Heart left ventricle (tissue), 16 donors: ENCODE measurements at regions not wholly inside any gene's neighbourhood (a gene's known extent, or its start where the extent isn't known, plus 50 kb on each side); places are given as distances from the start of the nearest gene placed in this dataset.

Experiments used
- ATAC-seq, 4 donors: fragments of 200-7000 bp; cut with Tn5 transposase; one replicate each; pipeline ENCODE4 v1.9.1; 2020 to 2022; ENCODE audit warnings: moderate library complexity in 4 of 4, mild to moderate bottlenecking in 3 of 4, moderate number of reproducible peaks in 1 of 4
- DNase-seq, 5 donors: peaks; one replicate each; pipeline ENCODE4 v3.0.0-alpha.2; 2020
- H3K27ac ChIP-seq, 12 donors: fragments of 200-600 bp; sonication (generic) in 4 of 12; one replicate each; pipeline versions ENCODE4 v1.5.0 to v1.8.0; 2016 to 2022; ENCODE audit warnings: mild to moderate bottlenecking in 2 of 12
- H3K27me3 ChIP-seq, 9 donors: fragments of 200-600 bp; sonication (generic) in 2 of 9; one replicate each; pipeline versions ENCODE4 v1.5.1 to v1.8.0; 2016 to 2022; ENCODE audit warnings: mild to moderate bottlenecking in 3 of 9
- H3K36me3 ChIP-seq, 9 donors: fragments of 200-600 bp; sonication (generic) in 2 of 9; one replicate each; pipeline versions ENCODE4 v1.5.0 to v1.8.0; 2018 to 2022; ENCODE audit warnings: mild to moderate bottlenecking in 2 of 9
- H3K4me1 ChIP-seq, 12 donors: fragments of 200-600 bp; sonication (generic) in 4 of 12; one replicate each; pipeline versions ENCODE4 v1.5.0 to v1.8.0; 2016 to 2022; ENCODE audit warnings: mild to moderate bottlenecking in 3 of 12
- H3K4me3 ChIP-seq, 12 donors: fragments of 200-600 bp; sonication (generic) in 4 of 12; one replicate each; pipeline versions ENCODE4 v1.5.0 to v1.8.0; 2017 to 2022; ENCODE audit warnings: mild to moderate bottlenecking in 9 of 12, moderate library complexity in 4 of 12
- H3K9me3 ChIP-seq, 12 donors: fragments of 200-600 bp; sonication (generic) in 4 of 12; one replicate each; pipeline versions ENCODE4 v1.5.0 to v1.8.0; 2016 to 2022; ENCODE audit warnings: mild to moderate bottlenecking in 1 of 12
- POLR2A ChIP-seq, 2 donors: fragments of 450-650 bp; IDR thresholded peaks; one replicate each; pipeline ENCODE4 v1.6.1; 2017; ENCODE audit warnings: antibody characterized with exemption in 2 of 2, mild to moderate bottlenecking in 2 of 2, moderate library complexity in 2 of 2
- WGBS, 4 donors: extraction: QIAGEN DNeasy Blood & Tissue Kit in 2 of 4; methylation state at CpG; one replicate each; pipeline versions ENCODE4 v1.1.5 to v1.1.7; 2013 to 2018; 5-methylcytosine and 5-hydroxymethylcytosine counted together
- intact Hi-C, 10 donors: fragments of 100-400 bp; cut with DNase I; formaldehyde crosslinking; loops; one replicate each; pipeline versions ENCODE4 v1.11.1 to v1.14.2; 2022
- TF ChIP-seq, protein P1 (sequence below), 12 donors: fragments of 200-600 bp; sonication (generic) in 4 of 12; IDR thresholded peaks; one replicate each; pipeline versions ENCODE4 v1.5.0 to v1.8.0; 2018 to 2022; ENCODE audit warnings: antibody characterized with exemption in 12 of 12, mild to moderate bottlenecking in 5 of 12
- donor health status: ischemic (EF 13 %, LVEDD 7.1; RV severe dilation, severe dysfunction).
- donor health status: healthy with polysubstance abuse.
- donor health status: DM: no; HTN: yes; CAD: no.
- donor health status: DM: no; HTN: no; CAD: no.
- donor health status: ischemic (EF 25% LVEDD 6.9; RV normal size, moderate dysfunction).
- donor health status: ischemic (EF 25% LVEDD 5.7; RV mildly dilated, moderate dysfunction).
- donor health status: healthy.
- donor health status: DM: yes; HTN: yes; CAD: no.
- donor health status: ischemic (EF 35%, LVEDD 5.7; RV mildly dilated, moderate dysfunction).
- donor health status: nonischemic (EF 11% LVEDD 7.7; RV severe dilation, severe dysfunction).
- donor health status: DM: yes; HTN: yes; CAD: no.
- donor health status: PGD.
- donor health status: ischemic (EF 29% LVEDD 5.4; RV normal size, mild dysfunction).
- donor health status: nonischemic (EF 23%, LVEDD 6.1; RV moderate dilation, normal function).

DNA sequence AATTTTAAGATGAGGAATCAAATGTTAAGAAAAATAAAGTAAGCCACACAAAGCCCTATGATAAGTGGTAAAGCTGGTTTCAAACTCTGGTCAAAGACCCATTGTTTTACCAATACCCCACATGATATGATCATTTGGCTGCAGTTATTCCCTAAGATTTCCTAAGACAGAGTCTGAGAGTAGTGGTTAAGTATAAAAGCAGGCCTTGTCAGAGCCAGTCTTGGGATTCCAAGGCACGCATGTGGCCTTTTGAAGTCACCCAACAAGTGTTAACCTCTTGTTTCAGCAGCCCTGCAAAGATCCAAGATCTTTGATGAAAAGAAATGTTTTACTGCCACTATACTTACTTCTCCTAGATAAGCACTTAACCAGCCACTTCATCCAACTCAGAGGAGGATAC lies 159.2 kb downstream of the SIPA1L2 start:
- ATAC-seq (no peak), DNase-seq (no peak)
- TF ChIP-seq POLR2A (IDR thresholded peaks at IDR 0.05): no peak
- TF ChIP-seq, protein P1, sequence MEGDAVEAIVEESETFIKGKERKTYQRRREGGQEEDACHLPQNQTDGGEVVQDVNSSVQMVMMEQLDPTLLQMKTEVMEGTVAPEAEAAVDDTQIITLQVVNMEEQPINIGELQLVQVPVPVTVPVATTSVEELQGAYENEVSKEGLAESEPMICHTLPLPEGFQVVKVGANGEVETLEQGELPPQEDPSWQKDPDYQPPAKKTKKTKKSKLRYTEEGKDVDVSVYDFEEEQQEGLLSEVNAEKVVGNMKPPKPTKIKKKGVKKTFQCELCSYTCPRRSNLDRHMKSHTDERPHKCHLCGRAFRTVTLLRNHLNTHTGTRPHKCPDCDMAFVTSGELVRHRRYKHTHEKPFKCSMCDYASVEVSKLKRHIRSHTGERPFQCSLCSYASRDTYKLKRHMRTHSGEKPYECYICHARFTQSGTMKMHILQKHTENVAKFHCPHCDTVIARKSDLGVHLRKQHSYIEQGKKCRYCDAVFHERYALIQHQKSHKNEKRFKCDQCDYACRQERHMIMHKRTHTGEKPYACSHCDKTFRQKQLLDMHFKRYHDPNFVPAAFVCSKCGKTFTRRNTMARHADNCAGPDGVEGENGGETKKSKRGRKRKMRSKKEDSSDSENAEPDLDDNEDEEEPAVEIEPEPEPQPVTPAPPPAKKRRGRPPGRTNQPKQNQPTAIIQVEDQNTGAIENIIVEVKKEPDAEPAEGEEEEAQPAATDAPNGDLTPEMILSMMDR (IDR thresholded peaks at IDR 0.05): no peak
- Histone ChIP-seq H3K4me3 (no peak overlapping the region), H3K4me1 (peaks cover 0 to 33% (median 9%) of the 10 kb centered on the region in 12 donors), H3K9me3 (no peaks in the 10 kb centered on the region), H3K36me3 (peaks cover 0 to 53% (median 29%) of the 10 kb centered on the region in 9 donors), H3K27ac (no peak overlapping the region), H3K27me3 (no peaks in the 10 kb centered on the region)
- 69 to 94% (median 92%) methylated on average over 1 of the region's 1 CpG for WGBS, 4 donors
- intact Hi-C loops: loop anchor here in 3 of 10 donors (10.0 kb wide), 1 partner anchor 154 kb away; no protein-coding TSS in a partner anchor

- intact Hi-C loops: no loop called here
- Histone ChIP-seq H3K4me3 (no peak overlapping the region), H3K27me3 (no peaks in the 10 kb centered on the region), H3K9me3 (no peaks in the 10 kb centered on the region), H3K27ac (no peak overlapping the region), H3K4me1 (peaks cover 0 to 23% (median 11%) of the 10 kb centered on the region in 12 donors), H3K36me3 (peaks cover 0 to 74% (median 40%) of the 10 kb centered on the region in 9 donors)
- 80 to 92% (median 89%) methylated on average over 3 of the region's 3 CpGs for WGBS, 4 donors
- DNase-seq: no peak
- TF ChIP-seq, protein P1 (IDR thresholded peaks at IDR 0.05): no peak
- TF ChIP-seq POLR2A (IDR thresholded peaks at IDR 0.05): no peak
- ATAC-seq: no peak
Measured at GRCh38 chr1:232468249-232468648, 161.7 kb downstream of the SIPA1L2 start.

DNA sequence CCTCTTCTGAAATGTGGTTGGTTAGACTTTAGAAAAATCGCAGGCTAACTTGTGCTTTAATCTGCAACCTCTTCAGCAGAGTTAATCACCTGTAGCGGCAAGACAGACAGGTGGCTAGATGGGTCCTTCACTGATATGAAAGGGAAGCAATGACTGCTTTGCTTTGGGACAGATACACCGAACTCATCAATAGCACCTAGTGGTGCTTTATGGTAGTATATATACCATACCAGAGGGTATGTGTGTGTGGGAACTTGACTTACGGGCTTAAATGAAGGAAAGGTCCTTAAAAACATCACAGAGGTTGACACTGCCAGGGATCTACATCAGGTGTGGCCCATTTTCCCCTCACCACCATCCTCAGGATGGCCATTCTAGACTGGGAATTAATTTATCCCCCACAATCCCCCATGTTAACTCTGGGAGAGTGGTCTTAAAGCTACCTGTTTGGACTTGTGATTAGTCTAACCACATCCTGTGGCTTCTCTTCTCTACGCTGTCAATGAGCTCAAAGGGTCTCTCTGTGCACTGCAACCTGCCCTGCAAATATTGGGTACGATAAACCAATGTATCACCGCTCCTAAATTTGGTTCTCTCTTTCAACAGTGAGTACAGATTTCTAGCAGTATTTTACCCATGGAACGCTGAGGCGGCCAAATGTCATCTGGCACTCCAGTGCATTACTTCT lies 162.7 kb downstream of the SIPA1L2 start:
- no peaks in the 10 kb centered on the region for H3K27me3 ChIP-seq
- H3K4me3 ChIP-seq: no peak overlapping the region
- H3K36me3 ChIP-seq: peaks cover 0 to 83% (median 40%) of the 10 kb centered on the region in 9 donors
- intact Hi-C loops: no loop called here
- H3K27ac ChIP-seq: no peak overlapping the region
- peaks cover 0 to 21% (median 6%) of the 10 kb centered on the region in 12 donors for H3K4me1 ChIP-seq
- no peak for ATAC-seq
- 94 to 96% (median 95%) methylated on average over 9 of the region's 9 CpGs for WGBS, 4 donors
- no peak for TF ChIP-seq POLR2A (IDR thresholded peaks at IDR 0.05)
- TF ChIP-seq, protein P1 (IDR thresholded peaks at IDR 0.05): peak in 1 of 12 donors; percentile 12
- no peak for DNase-seq
- H3K9me3 ChIP-seq: no peaks in the 10 kb centered on the region

- WGBS, 4 donors: 40 to 53% (median 50%) methylated on average over 1 of the region's 1 CpG
- Histone ChIP-seq H3K27ac (no peak overlapping the region), H3K4me3 (no peak overlapping the region), H3K27me3 (no peaks in the 10 kb centered on the region), H3K36me3 (peaks cover 0 to 77% (median 35%) of the 10 kb centered on the region in 9 donors), H3K9me3 (no peaks in the 10 kb centered on the region), H3K4me1 (peaks cover 0 to 14% (median 2%) of the 10 kb centered on the region in 12 donors)
- DNase-seq (no peak), ATAC-seq (no peak)
- intact Hi-C loops: no loop called here
- TF ChIP-seq, protein P1 (IDR thresholded peaks at IDR 0.05): no peak
- TF ChIP-seq POLR2A (IDR thresholded peaks at IDR 0.05): no peak
Measured at GRCh38 chr1:232464325-232464724, 165.6 kb downstream of the SIPA1L2 start.
